22Rv1 (cell line): ENCODE measurements at regions not wholly inside any gene's neighbourhood (a gene's known extent, or its start where the extent isn't known, plus 50 kb on each side); places are given as distances from the start of the nearest gene placed in this dataset.

ENCODE experiments used
- ZFX ChIP-seq: fragments of 450-650 bp; IDR thresholded peaks from 2 replicates; pipeline ENCODE4 v1.6.1; 2017; ENCODE audit warnings: antibody characterized with exemption, borderline replicate concordance
- TF ChIP-seq, protein P1 (sequence below): fragments of 450-650 bp; IDR thresholded peaks from 2 replicates; pipeline ENCODE4 v1.5.1; 2017; ENCODE audit warnings: mild to moderate bottlenecking

- TF ChIP-seq, protein P1, sequence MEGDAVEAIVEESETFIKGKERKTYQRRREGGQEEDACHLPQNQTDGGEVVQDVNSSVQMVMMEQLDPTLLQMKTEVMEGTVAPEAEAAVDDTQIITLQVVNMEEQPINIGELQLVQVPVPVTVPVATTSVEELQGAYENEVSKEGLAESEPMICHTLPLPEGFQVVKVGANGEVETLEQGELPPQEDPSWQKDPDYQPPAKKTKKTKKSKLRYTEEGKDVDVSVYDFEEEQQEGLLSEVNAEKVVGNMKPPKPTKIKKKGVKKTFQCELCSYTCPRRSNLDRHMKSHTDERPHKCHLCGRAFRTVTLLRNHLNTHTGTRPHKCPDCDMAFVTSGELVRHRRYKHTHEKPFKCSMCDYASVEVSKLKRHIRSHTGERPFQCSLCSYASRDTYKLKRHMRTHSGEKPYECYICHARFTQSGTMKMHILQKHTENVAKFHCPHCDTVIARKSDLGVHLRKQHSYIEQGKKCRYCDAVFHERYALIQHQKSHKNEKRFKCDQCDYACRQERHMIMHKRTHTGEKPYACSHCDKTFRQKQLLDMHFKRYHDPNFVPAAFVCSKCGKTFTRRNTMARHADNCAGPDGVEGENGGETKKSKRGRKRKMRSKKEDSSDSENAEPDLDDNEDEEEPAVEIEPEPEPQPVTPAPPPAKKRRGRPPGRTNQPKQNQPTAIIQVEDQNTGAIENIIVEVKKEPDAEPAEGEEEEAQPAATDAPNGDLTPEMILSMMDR, result no peak
- TF ChIP-seq ZFX, result no peak
Observed at GRCh38 chr7:53800746-53801145, 741.4 kb upstream of the VSTM2A start.
